ENCODE measurements at regions not wholly inside any gene's neighbourhood (a gene's known extent, or its start where the extent isn't known, plus 50 kb on each side); places are given as distances from the start of the nearest gene placed in this dataset.

GRCh38 chr3:56958879-56959278, 101.6 kb upstream of the SPATA12 start:
- no peak for TF ChIP-seq CTCF (IDR thresholded peaks at IDR 0.05; ENCODE audit: low read depth, low read length)
- TF ChIP-seq EZH2phosphoT487 (IDR thresholded peaks at IDR 0.05; ENCODE audit: low read depth) = no peak
